ENCODE measurements at regions not wholly inside any gene's neighbourhood (a gene's known extent, or its start where the extent isn't known, plus 50 kb on each side); places are given as distances from the start of the nearest gene placed in this dataset.

- no peak for TF ChIP-seq CTCF (conservative IDR thresholded peaks at IDR 0.05)
- TF ChIP-seq EZH2 (IDR thresholded peaks at IDR 0.05; ENCODE audit: low read depth) = no peak
These were observed 108.6 kb downstream of the FBXO5 start for GRCh38 chr6:152874267-152874666.
